HEK293 (cell line): ENCODE measurements at regions not wholly inside any gene's neighbourhood (a gene's known extent, or its start where the extent isn't known, plus 50 kb on each side); places are given as distances from the start of the nearest gene placed in this dataset.
A peak's percentile ranks its signal among the peaks of the same experiment; 100 is the strongest.

ENCODE experiments used
- CTCF ChIA-PET: fragments of 350-600 bp; formaldehyde crosslinking; extraction: SDS; loops from one replicate; lab custom pipeline; 2021; ENCODE audit warnings: antibody characterized with exemption; lab: Yijun Ruan, JAX
- POLR2A ChIA-PET: fragments of 300-600 bp; formaldehyde crosslinking; extraction: SDS; loops from one replicate; lab custom pipeline; 2020; ENCODE audit warnings: antibody characterized with exemption, inconsistent platforms; lab: Yijun Ruan, JAX
- H3K27ac ChIP-seq: fragments of 200-500 bp; sonication (Bioruptor generic); 2 replicates; pipeline ENCODE4 v1.5.1; 2014; ENCODE audit warnings: low read depth, low read length, control low read depth, inconsistent platforms; ENCODE audit errors: extremely low read depth
- H3K36me3 ChIP-seq, 2 experiments: fragments of 200-500 bp in 1 of 2; sonication (Bioruptor generic) in 1 of 2; 1 replicate in 1 of 2; 2 replicates in 1 of 2; pipeline ENCODE4 v1.5.1; 2014 to 2017; ENCODE audit warnings: inconsistent platforms in 2 of 2, low read length in 2 of 2; ENCODE audit not compliant: control insufficient read depth in 2 of 2, insufficient read depth in 1 of 2
- H3K4me1 ChIP-seq: fragments of 200-500 bp; sonication (Bioruptor generic); 2 replicates; pipeline ENCODE4 v1.5.1; 2014; ENCODE audit warnings: mild to moderate bottlenecking, low read length, inconsistent platforms; ENCODE audit not compliant: control insufficient read depth, insufficient read depth
- H3K4me3 ChIP-seq: 2 replicates; pipeline ENCODE4 v1.5.1; 2011; ENCODE audit warnings: low read depth, mild to moderate bottlenecking, control low read depth, low read length, moderate library complexity
- H3K9me3 ChIP-seq: fragments of 200-500 bp; sonication (Bioruptor generic); 2 replicates; pipeline ENCODE4 v1.5.1; 2014; ENCODE audit warnings: low read depth, low read length, inconsistent platforms; ENCODE audit not compliant: control insufficient read depth, insufficient read depth
- GLIS1 ChIP-seq: fragments of 450-650 bp; formaldehyde crosslinking; IDR thresholded peaks from 2 replicates; pipeline ENCODE4 v1.5.1; 2016; ENCODE audit warnings: missing biosample characterization, missing genetic modification characterization
- GLIS2 ChIP-seq: fragments of 450-650 bp; formaldehyde crosslinking; IDR thresholded peaks from 2 replicates; pipeline ENCODE4 v1.5.1; 2016; ENCODE audit warnings: missing biosample characterization, missing genetic modification characterization
- HIC1 ChIP-seq: fragments of 450-650 bp; formaldehyde crosslinking; IDR thresholded peaks from 2 replicates; pipeline ENCODE4 v1.5.1; 2016; ENCODE audit warnings: missing biosample characterization, missing genetic modification characterization
- PRDM10 ChIP-seq: fragments of 450-650 bp; formaldehyde crosslinking; IDR thresholded peaks from 2 replicates; pipeline ENCODE4 v1.5.1; 2016; ENCODE audit warnings: missing biosample characterization, missing genetic modification characterization
- SETDB1 ChIP-seq: IDR thresholded peaks from one replicate; pipeline ENCODE4 v1.6.1; 2017; ENCODE audit warnings: mild to moderate bottlenecking, low read length, moderate library complexity, mixed read lengths; ENCODE audit not compliant: insufficient read length
- TRIM28 ChIP-seq: IDR thresholded peaks from 2 replicates; pipeline ENCODE4 v1.6.1; 2011; ENCODE audit warnings: low read length, control low read depth, borderline replicate concordance
- ZFHX2 ChIP-seq: fragments of 450-650 bp; formaldehyde crosslinking; conservative IDR thresholded peaks from 2 replicates; pipeline ENCODE4 v1.5.1; 2016; ENCODE audit warnings: missing biosample characterization, missing genetic modification characterization
- ZNF23 ChIP-seq: fragments of 450-650 bp; formaldehyde crosslinking; IDR thresholded peaks from 2 replicates; pipeline ENCODE4 v1.5.1; 2016; ENCODE audit warnings: missing biosample characterization, missing genetic modification characterization, borderline replicate concordance
- ZNF280D ChIP-seq: fragments of 450-650 bp; formaldehyde crosslinking; IDR thresholded peaks from 2 replicates; pipeline ENCODE4 v1.5.1; 2016; ENCODE audit warnings: missing biosample characterization, missing genetic modification characterization
- ZNF423 ChIP-seq: fragments of 450-650 bp; formaldehyde crosslinking; IDR thresholded peaks from 2 replicates; pipeline ENCODE4 v1.5.1; 2016; ENCODE audit warnings: missing biosample characterization, missing genetic modification characterization
- ZNF473 ChIP-seq: fragments of 450-650 bp; formaldehyde crosslinking; IDR thresholded peaks from 2 replicates; pipeline ENCODE4 v1.5.1; 2017; ENCODE audit warnings: missing biosample characterization, missing genetic modification characterization
- ZNF488 ChIP-seq: fragments of 450-650 bp; formaldehyde crosslinking; IDR thresholded peaks from 2 replicates; pipeline ENCODE4 v1.5.1; 2016; ENCODE audit warnings: missing biosample characterization, missing genetic modification characterization
- ZNF560 ChIP-seq: fragments of 450-650 bp; formaldehyde crosslinking; IDR thresholded peaks from 2 replicates; pipeline ENCODE4 v1.5.1; 2017; ENCODE audit warnings: missing biosample characterization, missing genetic modification characterization, borderline replicate concordance
- ZNF580 ChIP-seq: fragments of 450-650 bp; formaldehyde crosslinking; IDR thresholded peaks from 2 replicates; pipeline ENCODE4 v1.5.1; 2016; ENCODE audit warnings: missing biosample characterization, missing genetic modification characterization
- ZNF777 ChIP-seq: fragments of 450-650 bp; formaldehyde crosslinking; IDR thresholded peaks from 2 replicates; pipeline ENCODE4 v1.5.1; 2017; ENCODE audit warnings: missing biosample characterization, missing genetic modification characterization, borderline replicate concordance

- H3K4me3 ChIP-seq = no peak overlapping the region
- no peaks in the 10 kb centered on the region for H3K9me3 ChIP-seq
- TF ChIP-seq ZNF488 (no peak), ZNF560 (tag by site-specific recombination) (no peak), PRDM10 (tag by site-specific recombination) (0 out of 2 replicates have a peak, but pooled peaks have one; percentile 42), GLIS1 (no peak), GLIS2 (tag by site-specific recombination) (no peak), ZNF423 (tag by site-specific recombination) (no peak), ZNF777 (no peak), ZNF23 (tag by site-specific recombination) (no peak), ZNF473 (tag by site-specific recombination) (no peak)
- H3K27ac ChIP-seq = no peak overlapping the region
- H3K4me1 ChIP-seq = no peaks in the 10 kb centered on the region
- POLR2A ChIA-PET = no interaction called here
- CTCF ChIA-PET = no interaction called here
- no peaks in the 10 kb centered on the region for H3K36me3 ChIP-seq
These were observed 112.3 kb upstream of the SMIM23 start for GRCh38 chr5:171673328-171673727.

GRCh38 chr5:171673840-171674239 is 111.8 kb upstream of the SMIM23 start:
- no peak overlapping the region for H3K4me3 ChIP-seq
- ChIA-PET POLR2A (no interaction called here), CTCF (interaction anchor here (0.6 kb wide), 1 partner anchor 258 kb away, joined by 3 read pairs; no protein-coding TSS in a partner anchor)
- H3K27ac ChIP-seq = no peak overlapping the region
- H3K9me3 ChIP-seq = no peaks in the 10 kb centered on the region
- H3K36me3 ChIP-seq = no peaks in the 10 kb centered on the region
- H3K4me1 ChIP-seq = no peaks in the 10 kb centered on the region
- TF ChIP-seq ZFHX2 (no peak), ZNF280D (0 out of 2 replicates have a peak, but pooled peaks have one; percentile 75), SETDB1 (peak; percentile 62), HIC1 (tag by site-specific recombination) (no peak), ZNF580 (tag by site-specific recombination) (no peak), TRIM28 (0 out of 2 replicates have a peak, but pooled peaks have one; percentile 28)
